ENCODE measurements at regions not wholly inside any gene's neighbourhood (a gene's known extent, or its start where the extent isn't known, plus 50 kb on each side); places are given as distances from the start of the nearest gene placed in this dataset.

- 92 to 94% methylated on average over 5 of the region's 5 CpGs for WGBS, 2 donors
Measured at GRCh38 chr1:83545066-83545862, 453.7 kb downstream of the TTLL7 start.

GRCh38 chr1:83543222-83543973 is 455.5 kb downstream of the TTLL7 start:
- no peak overlapping the region for H3K4me3 ChIP-seq
- DNase-seq (no peak), ATAC-seq (no peak), FAIRE-seq (no peak)
- no peaks in the 10 kb centered on the region for H3K4me1 ChIP-seq
- intact Hi-C loops (cut with DNase I): no loop called here
- WGBS, 2 donors: 87 to 89% methylated on average over 3 of the region's 3 CpGs
- H3K9me3 ChIP-seq: no peaks in the 10 kb centered on the region
- H3K36me3 ChIP-seq: no peaks in the 10 kb centered on the region
- TF ChIP-seq CTCF (IDR thresholded peaks at IDR 0.05): no peak
- no peak overlapping the region for H3K27ac ChIP-seq
- H3K27me3 ChIP-seq: no peaks in the 10 kb centered on the region

More at GRCh38 chr1:83545066-83545862, 453.7 kb downstream of the TTLL7 start:
- Histone ChIP-seq H3K9me3 (no peaks in the 10 kb centered on the region), H3K27ac (no peak overlapping the region), H3K4me3 (no peak overlapping the region), H3K4me1 (no peaks in the 10 kb centered on the region), H3K27me3 (no peaks in the 10 kb centered on the region), H3K36me3 (no peaks in the 10 kb centered on the region)
- intact Hi-C loops (cut with DNase I): no loop called here
- FAIRE-seq (no peak), DNase-seq (no peak), ATAC-seq (no peak)
- no peak for TF ChIP-seq CTCF (IDR thresholded peaks at IDR 0.05)

GRCh38 chr1:83531521-83532309 is 467.2 kb downstream of the TTLL7 start:
- DNase-seq (no peak), FAIRE-seq (no peak), ATAC-seq (peak in 3 of 4 donors; percentile 36 to 89 (median 70))
- Histone ChIP-seq H3K4me1 (no peaks in the 10 kb centered on the region), H3K4me3 (no peak overlapping the region), H3K9me3 (no peaks in the 10 kb centered on the region), H3K36me3 (no peaks in the 10 kb centered on the region), H3K27ac (no peak overlapping the region), H3K27me3 (no peaks in the 10 kb centered on the region)
- 90 to 96% methylated on average over 2 of the region's 2 CpGs for WGBS, 2 donors
- intact Hi-C loops (cut with DNase I): no loop called here
- no peak for TF ChIP-seq CTCF (IDR thresholded peaks at IDR 0.05)

GRCh38 chr1:83530506-83530905 is 468.4 kb downstream of the TTLL7 start:
- Histone ChIP-seq H3K9me3 (no peaks in the 10 kb centered on the region), H3K27me3 (no peaks in the 10 kb centered on the region), H3K36me3 (no peaks in the 10 kb centered on the region), H3K27ac (no peak overlapping the region), H3K4me3 (no peak overlapping the region), H3K4me1 (no peaks in the 10 kb centered on the region)
- 95 to 98% methylated on average over 8 of the region's 8 CpGs for WGBS, 2 donors
- DNase-seq (no peak), FAIRE-seq (no peak), ATAC-seq (no peak)
- intact Hi-C loops (cut with DNase I): no loop called here
- no peak for TF ChIP-seq CTCF (IDR thresholded peaks at IDR 0.05)

Measured in pancreas (tissue), 10 donors.